ENCODE measurements at regions not wholly inside any gene's neighbourhood (a gene's known extent, or its start where the extent isn't known, plus 50 kb on each side); places are given as distances from the start of the nearest gene placed in this dataset.
"Not testable (repeated sequence)": the region's sequence is repeated elsewhere in the genome, so short reads cannot be mapped to it uniquely, and the experiment has no call there.

DNA sequence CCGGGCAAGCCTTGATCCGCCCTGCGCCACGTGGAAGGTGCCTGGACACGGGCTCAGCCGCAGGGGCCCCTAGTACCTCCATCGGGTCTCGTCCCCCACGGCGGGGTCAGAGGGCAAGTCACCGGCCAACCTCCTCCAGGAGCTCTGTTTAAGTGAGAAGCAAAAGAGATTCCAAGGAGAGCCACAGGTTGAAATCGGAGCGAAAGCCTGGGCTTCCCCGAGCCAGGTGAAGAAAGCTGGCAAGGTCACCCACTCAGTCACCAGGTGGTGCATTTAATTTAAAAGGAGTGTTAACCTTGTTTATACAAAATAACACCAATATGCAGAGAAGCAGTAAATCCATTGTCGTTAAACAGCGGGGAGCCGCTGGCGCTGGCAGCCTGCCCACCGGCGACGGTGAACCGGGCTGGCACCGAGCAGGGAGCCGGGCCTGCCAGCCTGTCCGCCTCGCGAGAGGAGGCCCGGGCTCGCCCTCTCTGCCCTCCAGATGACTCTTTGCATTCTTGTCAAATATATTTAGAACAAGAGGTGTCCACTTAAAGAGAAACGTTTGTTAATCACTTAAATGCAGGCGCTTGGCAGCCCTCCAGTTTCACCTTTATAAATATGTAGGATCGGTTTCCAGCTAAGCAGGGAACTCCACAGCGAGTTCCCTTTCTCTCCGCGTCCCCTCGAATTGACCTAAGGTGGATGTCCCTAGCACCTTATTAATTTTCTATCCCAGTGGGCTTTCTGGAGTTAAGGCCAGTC, 277.3 kb upstream of the NR2F2 start:
- DNase-seq = no peak

DNA sequence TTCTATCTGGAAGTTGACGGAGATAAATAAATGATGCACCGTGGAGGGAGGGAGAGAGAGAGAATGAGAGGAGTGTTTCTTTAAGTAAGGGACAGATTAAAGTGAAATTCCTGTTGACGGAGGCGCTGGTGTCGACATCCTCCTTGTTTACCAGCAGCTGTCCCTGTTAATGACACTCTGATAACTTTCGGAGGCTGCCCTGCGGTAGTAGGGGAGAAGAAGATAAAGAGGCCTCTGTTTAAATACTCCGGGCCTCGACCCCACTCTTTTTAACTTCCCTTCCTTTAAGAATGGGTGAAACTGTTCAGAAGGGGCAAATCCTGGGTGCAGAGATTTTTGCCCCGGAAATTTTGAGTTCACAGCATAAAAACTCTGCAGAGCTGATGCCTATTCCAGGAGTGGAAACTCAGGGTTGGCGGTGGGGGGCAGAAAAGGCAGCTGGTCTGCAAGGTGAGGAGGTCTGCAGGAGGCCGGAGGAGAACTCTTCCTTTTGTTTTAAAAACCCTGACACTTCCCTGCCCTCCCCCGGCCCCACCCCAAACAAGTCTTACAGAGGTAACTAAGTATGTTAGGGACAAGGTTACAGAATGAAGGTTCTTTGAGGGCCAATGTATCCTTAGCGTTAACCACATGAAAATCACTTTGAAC, 276.6 kb upstream of the NR2F2 start:
- DNase-seq = no peak

DNA sequence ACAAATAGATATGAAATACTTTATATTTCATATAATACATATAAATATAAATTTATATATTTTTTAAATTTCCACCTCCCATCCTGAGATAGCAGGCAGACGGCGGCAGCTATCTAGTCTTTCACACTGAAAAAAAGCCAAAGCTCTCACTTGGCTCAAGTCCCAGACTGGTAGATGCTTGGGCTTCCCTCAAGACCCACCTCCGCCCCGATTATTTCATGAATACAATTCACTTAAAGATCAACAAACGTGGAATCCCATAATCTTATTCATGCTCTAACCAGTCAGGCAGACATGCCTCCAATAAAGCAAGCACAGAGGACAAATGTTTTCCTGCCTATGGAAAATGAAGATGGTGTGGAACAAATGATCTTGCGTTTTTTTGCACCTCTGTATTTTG, 275.9 kb upstream of the NR2F2 start:
- no peak for DNase-seq

DNA sequence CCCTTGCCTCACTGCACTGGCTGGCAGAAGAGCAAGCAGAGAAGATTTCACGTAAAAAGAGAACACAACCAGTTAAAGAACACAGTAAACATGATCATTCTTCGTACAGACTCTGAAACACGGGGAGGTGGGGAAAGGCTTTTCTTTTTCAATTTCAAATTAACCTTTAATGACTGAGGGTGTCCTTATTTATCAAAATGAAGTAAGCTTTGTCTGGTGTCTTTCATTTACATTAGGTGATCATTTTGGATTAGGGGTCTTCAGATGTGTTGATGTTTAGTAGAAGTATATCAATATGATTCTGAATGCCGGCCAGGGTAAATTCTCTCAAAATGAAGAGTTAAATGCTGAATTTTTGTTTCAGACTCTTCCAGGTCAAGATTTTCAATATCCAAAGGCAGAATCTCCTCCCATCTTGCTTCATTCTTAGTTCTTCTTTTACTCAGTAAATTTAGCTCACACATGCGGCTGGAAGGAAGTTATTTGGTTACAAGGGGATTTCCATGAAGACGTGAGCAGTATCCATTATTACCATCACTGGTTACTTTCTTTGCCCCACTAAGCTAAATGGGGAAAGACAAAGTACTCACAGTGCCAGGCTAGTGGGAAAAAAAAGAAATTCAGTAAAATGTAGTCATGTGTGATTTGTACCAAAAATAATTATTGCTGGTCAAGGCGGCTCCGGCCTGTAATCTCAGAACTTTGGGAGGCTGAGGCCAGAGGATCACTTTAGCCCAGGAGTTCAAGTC, 272.2 kb upstream of the NR2F2 start:
- no peak for DNase-seq

DNA sequence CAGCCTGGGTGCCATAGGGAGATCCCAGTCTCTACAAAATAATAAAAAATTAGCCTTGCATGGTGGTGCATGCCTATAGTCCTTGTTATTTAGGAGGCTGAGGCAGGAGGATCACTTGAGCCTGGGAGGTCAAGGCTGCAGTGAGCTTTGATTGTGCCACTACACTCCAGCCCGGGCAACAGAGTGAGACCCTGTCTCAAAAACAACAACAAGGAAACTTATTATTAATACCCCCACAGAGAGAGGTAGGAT, 271.7 kb upstream of the NR2F2 start:
- not testable (repeated sequence) for DNase-seq

DNA sequence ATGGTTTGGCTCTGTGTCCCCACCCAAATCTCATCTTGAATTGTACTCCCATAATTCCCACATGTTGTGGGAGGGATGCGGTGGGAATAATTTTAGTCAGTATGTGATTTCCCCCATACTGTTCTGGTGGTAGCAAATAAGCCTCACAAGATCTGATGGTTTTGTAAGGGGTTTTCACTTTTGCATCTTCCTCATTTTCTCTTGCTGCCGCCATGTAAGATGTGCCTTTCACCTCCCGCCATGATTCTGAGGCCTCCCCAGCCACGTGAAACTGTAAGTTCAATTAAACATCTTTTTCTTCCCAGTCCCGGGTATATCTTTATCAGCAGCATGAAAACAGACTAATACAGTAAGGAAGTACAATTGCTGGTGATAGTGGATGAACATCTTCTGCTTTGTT, 269.9 kb upstream of the NR2F2 start:
- not testable (repeated sequence) for DNase-seq

DNA sequence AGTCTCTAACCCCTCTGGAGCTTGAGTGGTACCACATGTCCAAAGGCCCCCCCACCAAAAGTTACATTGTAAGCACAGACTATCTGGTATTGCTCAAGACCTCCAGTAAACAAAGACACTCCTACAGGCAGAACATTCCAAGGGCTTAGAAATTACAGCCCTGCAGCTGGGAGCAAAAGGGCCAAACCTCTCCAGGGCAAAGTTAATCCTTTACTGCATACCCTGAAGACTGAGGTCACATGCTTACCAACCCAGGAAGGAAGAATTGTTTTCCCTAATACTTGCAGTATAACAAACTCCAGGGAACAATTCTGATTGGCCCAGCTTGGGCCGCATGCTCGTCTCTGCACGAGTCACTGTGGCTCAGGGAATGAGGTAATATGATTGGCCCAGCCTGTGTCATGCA, 266.1 kb upstream of the NR2F2 start:
- no peak for DNase-seq

DNA sequence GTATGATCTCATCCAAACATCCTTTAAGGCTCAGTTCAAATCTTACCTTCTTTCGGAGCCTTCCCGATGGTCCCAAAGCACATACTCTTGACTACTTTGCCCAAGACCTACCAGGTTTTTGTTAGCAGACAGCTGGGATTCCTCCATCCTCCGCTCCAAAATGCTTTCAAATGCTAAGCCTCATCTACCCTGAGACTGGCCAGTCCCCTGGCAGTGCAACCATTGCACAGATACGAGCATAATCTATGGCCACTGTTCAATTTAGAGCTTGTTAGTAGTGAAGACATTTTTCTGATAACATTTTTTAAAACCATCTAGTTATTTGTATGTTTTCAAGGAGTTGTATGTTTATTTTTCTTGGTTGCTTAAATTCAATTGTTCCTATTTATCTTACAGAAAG, 264.4 kb upstream of the NR2F2 start:
- no peak for DNase-seq

DNA sequence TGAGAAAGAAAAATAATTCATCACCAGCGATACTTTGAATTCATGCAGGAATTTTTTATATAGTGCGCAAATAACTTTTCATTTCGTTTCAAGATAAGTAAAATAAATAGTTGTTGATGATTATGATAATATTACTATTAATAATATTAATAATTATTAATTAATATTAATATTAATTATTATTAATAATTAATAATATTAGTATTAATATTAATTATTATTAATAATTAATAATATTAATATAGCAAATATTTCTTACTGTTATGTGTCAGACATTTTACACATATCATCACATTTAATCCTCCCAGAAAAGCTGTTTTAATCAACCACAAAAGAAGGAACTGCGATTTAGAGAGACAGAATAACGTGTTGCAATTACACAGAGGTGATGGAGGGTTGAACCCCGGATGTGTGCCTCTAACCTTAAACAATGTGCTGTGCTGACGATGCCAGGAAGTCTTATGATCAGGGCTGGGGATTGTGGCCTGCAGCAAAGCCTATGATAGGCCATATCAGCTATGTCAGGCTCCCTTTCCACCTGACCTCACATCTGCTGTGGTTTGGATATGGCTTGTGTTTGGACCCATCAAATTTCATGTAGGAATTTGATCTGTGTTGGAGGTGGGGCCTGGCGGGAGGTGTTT, 263.5 kb upstream of the NR2F2 start:
- DNase-seq = no peak

DNA sequence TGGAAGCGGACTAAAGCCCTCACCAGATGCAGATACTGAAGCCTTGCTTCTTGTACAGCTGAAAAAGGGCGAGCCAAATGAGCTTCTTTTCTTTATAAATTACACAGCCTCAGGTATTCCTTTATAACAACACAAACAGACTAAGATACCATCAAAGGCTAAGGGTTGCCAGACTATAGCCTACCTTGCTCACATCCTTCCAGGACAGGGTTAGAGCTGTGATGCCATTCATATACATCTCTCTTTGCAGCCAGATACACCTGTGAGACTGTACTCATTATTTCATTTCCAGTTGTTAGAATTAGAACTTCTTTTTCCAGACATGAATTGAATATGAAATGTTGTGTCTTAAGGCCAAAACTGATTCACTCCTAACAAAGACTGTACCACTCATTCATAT, 262.8 kb upstream of the NR2F2 start:
- no peak for DNase-seq

DNA sequence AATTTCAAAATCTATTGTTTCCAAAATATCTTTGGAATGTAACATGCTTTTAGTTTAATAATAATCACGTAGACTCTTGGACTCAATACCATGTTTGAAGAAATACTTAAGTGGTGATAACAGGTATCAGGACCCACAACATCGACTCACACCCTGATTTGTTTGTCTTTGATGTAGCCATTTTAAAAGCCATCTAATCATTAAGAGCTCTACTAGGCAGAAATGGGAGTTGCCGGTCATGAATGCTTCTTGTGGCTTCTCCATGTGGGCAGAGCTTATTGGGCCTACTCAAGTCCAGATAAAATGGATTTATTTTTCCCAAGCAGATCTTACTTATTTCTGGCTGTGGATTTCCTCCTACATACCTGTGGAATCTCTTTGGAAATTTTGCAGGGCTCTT, 261.6 kb upstream of the NR2F2 start:
- DNase-seq = no peak

DNA sequence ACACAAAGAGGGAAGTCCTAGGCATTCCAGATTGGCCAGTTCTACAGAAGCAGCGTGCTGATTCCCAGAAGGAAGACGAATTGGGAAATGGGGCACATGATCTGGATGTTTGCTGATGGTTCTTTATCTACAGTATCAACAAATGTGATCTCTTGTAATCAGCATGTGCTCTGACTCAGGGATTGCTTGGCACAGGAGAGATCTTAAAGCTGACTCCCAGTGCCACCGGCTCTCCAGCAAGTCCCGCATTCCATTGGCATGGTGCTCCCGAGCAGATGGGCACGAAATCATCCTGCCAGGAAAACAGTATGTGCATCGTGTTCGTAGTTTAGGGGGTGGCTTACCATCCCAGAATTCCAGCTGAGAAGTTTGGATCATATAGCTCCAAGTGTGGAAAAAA, 259.9 kb upstream of the NR2F2 start:
- no peak for DNase-seq

DNA sequence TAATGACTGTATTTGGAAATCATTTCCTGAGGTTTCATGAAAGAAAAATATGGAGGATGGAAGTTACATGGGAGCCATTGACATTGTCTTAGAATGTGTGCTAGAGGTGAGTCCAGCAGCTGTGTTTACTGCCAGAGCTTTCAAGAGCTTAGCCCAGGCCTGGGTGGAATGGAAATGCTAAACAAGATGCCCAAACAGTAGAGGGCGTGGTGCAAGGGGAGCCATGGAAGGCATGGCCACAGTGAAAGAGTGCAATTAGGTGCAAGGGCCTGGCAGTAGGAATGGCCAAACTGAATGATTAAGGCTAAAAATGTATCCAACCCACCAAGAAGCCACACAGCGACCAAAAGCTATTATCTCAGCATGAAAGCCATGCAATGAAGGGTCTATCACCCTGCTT, 257.7 kb upstream of the NR2F2 start:
- DNase-seq = no peak

DNA sequence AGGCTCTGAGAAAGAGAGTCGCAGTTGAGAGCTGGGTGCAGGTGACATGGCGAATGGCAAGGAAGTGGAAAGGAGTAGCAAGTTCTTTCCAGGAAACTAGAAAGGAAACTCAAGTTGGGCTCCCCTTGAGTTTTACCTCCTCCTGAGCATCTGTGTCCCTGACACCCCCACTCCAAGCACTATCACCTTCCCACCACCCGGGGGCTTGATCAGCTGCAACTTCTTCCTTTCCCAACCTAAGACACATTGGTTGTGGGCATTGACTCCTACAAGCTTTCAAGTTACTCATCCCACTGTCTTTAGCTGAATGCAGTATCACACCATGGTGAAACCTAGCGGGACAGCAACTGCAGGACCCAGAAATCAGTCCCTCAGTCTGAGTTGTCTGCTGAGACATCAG, 256.6 kb upstream of the NR2F2 start:
- no peak for DNase-seq

DNA sequence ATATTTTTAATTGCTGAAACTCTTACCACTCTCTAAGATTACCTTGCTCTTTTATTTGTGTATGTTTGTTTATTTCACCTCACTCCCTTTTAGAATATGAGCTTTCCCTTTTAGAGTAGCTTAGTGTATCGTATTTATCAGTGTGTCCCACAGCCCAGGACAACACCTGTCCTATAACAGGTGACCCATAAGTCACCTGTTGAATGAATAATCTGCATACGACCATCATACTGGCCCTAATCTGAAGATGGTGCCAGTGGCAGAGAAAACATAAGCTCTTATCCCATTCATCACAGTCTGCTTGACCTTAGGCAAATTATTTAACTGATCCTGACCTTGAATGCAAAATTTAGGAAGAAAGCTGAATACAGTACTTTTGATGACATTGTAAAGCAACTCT, 254.6 kb upstream of the NR2F2 start:
- no peak for DNase-seq

DNA sequence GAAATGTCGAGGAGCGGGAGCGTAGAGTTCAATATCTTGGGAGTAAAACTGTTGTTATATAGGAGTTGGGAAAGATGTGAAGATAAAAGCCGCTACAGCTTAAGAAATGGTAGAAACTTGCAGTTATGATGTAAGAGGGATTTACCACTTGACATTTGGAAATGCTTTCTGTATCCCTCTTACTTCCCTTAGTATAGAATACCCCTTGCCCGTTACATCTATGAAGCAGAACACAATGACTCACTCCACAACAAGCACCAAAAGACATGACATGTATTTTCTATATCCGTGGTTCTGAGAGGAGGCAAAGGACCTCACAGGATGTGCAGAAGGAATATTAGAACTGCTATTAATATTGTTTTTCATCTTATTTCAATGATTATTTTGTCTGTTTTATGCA, 254.2 kb upstream of the NR2F2 start:
- no peak for DNase-seq

DNA sequence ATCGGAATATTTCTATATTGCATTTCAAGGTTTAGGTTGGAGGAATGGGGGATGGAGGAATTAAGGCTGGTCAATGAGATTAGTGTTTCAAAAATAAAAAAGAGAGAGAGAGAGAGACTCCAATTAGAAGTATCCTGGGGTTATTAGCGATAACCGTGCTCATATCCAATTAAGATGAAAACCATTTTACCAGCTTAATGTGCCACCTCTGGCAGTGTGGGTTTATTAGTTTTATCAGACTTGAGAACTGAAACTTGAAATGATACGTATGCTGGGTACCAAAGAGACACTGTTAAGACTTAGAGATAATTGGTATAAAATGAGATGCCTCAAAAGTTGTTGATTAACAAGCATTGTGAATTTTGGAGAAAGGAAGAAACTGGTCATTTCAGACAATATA, 251.5 kb upstream of the NR2F2 start:
- no peak for DNase-seq

DNA sequence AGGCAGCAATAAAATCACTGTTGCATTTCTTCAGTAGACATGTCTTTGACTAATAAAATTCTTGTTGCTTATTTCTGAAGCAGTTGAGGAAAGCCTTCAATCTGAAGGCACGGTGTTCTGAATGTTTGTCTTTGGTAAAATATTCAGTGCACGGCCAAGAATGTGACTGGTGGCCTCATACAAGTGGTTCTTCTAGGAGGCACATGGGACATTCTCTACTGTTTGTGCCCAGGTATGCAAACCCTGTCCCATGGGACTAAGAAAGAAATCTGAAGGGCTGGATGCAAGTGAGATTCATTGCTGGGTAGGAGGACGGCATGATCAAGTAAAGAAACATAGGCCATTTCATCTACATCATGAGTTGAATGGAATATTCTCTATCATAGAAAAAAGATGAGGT, 250.6 kb upstream of the NR2F2 start:
- no peak for DNase-seq

DNA sequence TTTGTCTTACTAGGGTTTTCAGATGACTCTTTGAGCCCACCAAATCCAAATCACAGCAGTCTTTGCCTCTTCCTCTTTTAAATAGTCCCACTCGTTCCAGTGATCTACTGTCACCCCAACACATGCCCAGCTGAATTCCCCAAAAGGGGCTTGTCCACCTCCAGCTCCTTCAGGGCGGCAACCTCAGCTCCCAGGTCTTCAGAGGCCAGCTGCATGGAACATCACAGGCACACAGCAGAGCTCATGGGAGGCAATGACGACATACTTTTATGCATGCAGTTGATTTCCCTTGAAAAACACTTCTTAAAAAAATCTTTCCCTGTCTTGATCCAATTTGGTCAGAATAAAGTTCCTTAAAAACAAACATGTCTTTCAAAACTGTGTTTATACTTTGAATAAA, 244.3 kb upstream of the NR2F2 start:
- DNase-seq = no peak

DNA sequence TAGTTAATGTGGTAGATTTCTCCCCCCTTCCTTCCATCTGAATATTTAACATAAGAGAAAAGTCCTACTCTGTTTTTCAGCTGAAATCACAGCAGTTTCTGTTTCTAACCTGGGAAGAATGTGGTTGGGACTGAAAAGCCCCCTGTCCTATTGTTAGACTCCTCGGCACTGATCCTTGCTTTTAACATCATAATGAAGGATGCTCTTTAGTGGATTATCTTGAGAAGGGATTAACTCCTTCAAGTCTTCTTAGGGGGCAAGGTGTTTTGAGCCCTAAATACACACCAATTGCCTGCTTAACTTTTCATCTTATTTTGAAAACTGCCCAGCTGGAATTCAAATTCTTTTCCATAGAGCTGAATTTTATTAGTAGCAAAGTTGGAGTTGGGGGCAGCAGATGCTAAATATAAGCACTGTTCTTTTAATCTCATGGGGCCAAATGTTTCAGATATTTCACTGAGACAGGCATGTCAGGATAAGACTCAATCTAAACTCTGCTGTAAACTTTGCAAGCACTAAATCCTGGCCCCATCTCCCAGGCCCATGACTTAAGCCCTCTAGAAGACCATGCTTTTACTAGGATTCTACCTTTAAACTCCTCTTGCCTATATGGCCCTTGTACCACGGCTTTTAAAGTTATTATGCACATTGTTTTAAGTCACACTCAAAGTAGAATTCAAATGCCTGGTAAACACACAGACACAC, 243.2 kb upstream of the NR2F2 start:
- no peak for DNase-seq

DNA sequence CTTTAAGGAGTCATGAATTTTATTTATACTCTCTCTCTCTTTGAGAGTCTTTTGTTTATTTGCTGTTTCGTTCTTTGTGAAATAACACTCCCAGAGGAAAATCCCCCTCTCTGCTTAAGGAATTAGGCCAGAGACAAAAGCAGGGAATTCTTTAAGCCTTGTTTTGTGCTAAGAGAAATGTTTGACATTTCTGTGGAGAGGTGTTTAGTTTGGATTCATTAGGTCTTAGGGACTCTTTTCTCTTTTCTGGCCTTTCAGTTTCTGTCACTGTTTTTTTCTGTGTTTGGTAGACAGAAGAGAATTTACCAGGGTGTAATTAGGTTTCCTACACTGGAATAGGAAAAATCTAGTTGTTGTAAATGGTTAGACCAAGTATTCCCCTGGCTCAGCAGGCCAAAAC, 241.8 kb upstream of the NR2F2 start:
- DNase-seq = no peak

DNA sequence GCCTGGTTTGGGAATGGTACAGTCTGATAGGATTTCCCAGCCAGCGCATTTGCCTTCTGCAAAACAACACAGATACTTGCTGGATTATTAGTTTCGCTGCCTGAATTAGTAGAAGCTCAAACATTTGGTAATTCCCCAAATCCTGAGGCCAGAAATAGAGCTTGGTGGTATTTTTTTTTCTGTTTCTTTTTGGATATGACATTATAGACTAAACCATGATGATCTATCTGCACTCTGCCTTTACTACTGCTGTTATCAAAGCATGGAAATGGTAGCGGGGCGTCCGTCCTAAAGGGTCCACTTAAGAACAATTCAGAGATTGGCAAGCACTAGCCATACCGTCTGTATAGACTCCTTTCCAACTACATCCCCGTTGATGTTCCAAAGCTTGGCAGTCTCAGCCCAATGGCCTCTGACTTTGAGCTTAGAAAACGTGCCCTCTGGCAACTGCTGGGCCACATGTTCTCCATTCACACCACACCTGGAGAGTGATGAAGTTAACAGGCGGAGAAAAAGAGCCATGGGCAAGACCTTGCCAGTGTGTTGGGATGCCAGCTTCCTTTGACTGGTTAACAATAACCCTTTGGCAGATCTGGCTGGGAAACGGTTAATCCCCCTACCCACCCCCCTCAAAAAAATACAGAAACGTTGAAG, 241.0 kb upstream of the NR2F2 start:
- DNase-seq = no peak

DNA sequence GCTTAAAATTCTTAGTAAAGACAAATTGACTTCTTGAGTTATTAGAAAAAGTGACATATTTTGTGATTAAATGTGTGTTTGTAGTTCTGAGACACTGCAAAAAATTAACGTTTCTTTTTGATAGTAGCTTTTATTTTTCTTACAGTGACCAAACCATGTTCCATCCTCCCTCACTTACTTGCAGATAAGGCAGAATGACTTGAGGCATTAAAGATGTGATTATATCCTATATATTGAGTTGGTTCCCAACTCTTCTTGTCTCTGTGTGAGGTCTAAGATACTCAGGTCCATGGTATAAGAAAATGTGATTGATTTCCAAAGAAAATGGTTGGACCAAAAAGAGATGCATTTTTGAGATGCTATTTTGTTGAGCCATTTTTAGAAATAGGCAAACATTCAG, 238.3 kb upstream of the NR2F2 start:
- no peak for DNase-seq

Data from activated CD4-positive, alpha-beta T cell treated with anti-CD3 and anti-CD28 coated beads, Interleukin-2, amount 50 U/mL, for 1 hour (primary cell).